ENCODE measurements at regions not wholly inside any gene's neighbourhood (a gene's known extent, or its start where the extent isn't known, plus 50 kb on each side); places are given as distances from the start of the nearest gene placed in this dataset.

DNA sequence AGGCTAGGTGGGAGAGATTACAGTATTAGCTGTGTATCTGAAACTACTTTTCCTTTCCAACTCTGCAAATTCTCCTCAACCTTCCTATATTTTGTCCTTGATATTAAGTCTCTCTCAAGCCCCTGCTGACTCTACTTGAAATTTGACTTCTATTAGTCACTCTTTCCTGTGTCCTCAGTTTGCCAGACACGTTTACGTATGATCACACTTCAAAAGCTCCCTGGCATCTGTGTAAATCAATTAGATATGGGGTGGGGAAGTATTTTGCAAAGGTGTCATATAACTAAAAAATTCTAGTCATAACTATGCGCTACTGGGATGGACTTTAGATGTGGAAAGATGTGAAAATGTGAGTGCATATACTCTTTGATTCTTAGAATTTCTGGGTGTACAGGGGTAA lies 67.4 kb upstream of the ARHGAP24 start:
- ATAC-seq: no peak
- POLR2A ChIA-PET: no interaction called here
- H3K4me3 Mint-ChIP-seq: no peak overlapping the region
- TF ChIP-seq, protein P1, sequence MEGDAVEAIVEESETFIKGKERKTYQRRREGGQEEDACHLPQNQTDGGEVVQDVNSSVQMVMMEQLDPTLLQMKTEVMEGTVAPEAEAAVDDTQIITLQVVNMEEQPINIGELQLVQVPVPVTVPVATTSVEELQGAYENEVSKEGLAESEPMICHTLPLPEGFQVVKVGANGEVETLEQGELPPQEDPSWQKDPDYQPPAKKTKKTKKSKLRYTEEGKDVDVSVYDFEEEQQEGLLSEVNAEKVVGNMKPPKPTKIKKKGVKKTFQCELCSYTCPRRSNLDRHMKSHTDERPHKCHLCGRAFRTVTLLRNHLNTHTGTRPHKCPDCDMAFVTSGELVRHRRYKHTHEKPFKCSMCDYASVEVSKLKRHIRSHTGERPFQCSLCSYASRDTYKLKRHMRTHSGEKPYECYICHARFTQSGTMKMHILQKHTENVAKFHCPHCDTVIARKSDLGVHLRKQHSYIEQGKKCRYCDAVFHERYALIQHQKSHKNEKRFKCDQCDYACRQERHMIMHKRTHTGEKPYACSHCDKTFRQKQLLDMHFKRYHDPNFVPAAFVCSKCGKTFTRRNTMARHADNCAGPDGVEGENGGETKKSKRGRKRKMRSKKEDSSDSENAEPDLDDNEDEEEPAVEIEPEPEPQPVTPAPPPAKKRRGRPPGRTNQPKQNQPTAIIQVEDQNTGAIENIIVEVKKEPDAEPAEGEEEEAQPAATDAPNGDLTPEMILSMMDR (IDR thresholded peaks at IDR 0.05): no peak
- H3K27me3 Mint-ChIP-seq: no peaks in the 10 kb centered on the region
- no peak for DNase-seq
- CTCF ChIA-PET: no interaction called here
- no peaks in the 10 kb centered on the region for H3K9me3 Mint-ChIP-seq
- H3K4me1 Mint-ChIP-seq (ENCODE audit: low read depth): no peaks in the 10 kb centered on the region
- intact Hi-C loops (cut with micrococcal nuclease): no loop called here
- no peaks in the 10 kb centered on the region for H3K36me3 Mint-ChIP-seq (ENCODE audit: low read depth)
- no peak overlapping the region for H3K27ac Mint-ChIP-seq

DNA sequence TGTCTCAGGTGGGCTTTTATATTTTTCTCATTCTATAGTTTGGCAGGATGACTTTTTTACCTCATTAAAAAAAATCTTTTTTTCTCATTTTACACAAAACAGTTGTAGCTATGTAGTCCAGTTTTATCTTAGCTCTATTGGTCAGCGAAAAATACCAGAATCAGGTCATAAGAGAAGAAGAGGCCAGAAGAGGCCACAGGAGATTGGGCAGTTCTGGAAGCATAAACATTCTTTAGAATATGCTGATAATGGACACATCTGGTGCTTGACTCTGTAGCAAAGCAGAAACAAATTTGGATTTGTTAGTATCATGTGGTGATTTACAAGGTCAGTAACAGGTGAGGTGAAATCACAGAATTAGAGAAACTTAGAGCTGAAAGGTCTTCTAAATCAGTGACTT lies 66.6 kb upstream of the ARHGAP24 start:
- Mint-ChIP-seq H3K27me3 (no peaks in the 10 kb centered on the region), H3K27ac (no peak overlapping the region), H3K9me3 (no peaks in the 10 kb centered on the region), H3K4me1 (ENCODE audit: low read depth) (no peaks in the 10 kb centered on the region), H3K4me3 (no peak overlapping the region), H3K36me3 (ENCODE audit: low read depth) (no peaks in the 10 kb centered on the region)
- intact Hi-C loops (cut with micrococcal nuclease): no loop called here
- ATAC-seq (no peak), DNase-seq (no peak)
- TF ChIP-seq, protein P1 (IDR thresholded peaks at IDR 0.05): no peak
- ChIA-PET POLR2A (no interaction called here), CTCF (no interaction called here)

DNA sequence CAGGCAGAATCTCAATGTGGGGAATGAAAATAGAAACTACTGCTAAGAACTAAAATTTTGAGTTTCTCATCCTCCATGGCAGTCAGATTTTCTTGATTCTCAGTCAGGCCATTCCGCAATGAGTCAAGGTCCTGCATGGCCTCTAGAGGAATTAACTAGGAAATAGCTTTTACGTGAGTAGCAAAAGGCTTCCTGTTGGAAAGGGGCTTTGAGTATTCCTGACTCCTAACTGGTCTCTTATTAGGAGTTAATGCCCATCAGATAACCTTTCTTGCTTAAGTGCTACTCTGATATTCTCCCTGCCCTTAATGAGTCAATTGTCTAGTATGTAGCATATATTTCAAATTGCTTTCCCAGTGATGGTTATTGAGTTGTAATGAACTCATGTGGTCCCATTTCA lies 65.7 kb upstream of the ARHGAP24 start:
- Mint-ChIP-seq H3K36me3 (ENCODE audit: low read depth) (no peaks in the 10 kb centered on the region), H3K27ac (no peak overlapping the region), H3K4me1 (ENCODE audit: low read depth) (no peaks in the 10 kb centered on the region), H3K27me3 (no peaks in the 10 kb centered on the region), H3K4me3 (no peak overlapping the region), H3K9me3 (no peaks in the 10 kb centered on the region)
- TF ChIP-seq, protein P1 (IDR thresholded peaks at IDR 0.05): no peak
- ATAC-seq: no peak
- intact Hi-C loops (cut with micrococcal nuclease): no loop called here
- CTCF ChIA-PET: no interaction called here
- no peak for DNase-seq
- POLR2A ChIA-PET: no interaction called here

DNA sequence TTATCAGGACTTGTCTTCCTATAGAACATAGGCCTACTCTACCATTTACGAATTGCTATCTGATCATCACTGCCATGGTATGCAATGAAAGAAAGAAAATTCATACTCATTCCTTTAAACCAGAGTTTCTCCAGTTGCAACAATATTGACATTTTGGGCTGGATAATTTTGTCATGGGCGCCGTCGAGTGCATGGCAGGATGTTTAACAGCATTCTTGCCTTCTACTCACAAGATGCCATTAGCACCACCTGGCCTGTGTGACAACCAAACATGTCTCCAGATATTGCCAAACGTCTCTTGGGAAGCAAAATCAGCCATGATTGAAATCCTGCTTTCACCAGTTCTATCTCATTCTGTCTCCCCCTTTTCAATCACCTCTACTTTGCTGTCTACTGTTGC lies 63.6 kb upstream of the ARHGAP24 start:
- CTCF ChIA-PET: no interaction called here
- POLR2A ChIA-PET: no interaction called here
- TF ChIP-seq, protein P1 (IDR thresholded peaks at IDR 0.05): no peak
- H3K36me3 Mint-ChIP-seq (ENCODE audit: low read depth): no peaks in the 10 kb centered on the region
- H3K27me3 Mint-ChIP-seq: no peaks in the 10 kb centered on the region
- ATAC-seq: no peak
- no peak overlapping the region for H3K27ac Mint-ChIP-seq
- H3K4me1 Mint-ChIP-seq (ENCODE audit: low read depth): no peaks in the 10 kb centered on the region
- no peak overlapping the region for H3K4me3 Mint-ChIP-seq
- no peak for DNase-seq
- H3K9me3 Mint-ChIP-seq: no peaks in the 10 kb centered on the region
- intact Hi-C loops (cut with micrococcal nuclease): no loop called here

DNA sequence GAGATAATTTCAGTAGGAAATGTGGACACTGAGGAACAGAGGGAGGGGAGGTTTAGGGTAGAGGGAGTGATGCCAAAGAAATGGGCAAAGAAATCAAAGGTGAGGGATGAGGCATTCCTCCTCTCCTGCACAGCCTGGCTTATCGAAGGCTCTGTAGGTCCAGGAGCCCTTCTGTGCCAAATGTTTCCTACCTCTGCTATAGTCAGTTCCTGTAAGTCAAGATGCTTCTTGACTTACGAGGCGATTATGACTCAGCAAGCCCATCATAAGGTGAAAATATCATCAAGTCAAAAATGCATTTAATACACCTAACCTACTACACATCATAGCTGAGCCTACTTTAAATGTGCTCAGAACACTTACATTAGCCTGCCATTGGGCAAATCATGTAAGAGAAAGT lies 60.0 kb upstream of the ARHGAP24 start:
- H3K36me3 Mint-ChIP-seq (ENCODE audit: low read depth): no peaks in the 10 kb centered on the region
- POLR2A ChIA-PET: no interaction called here
- intact Hi-C loops (cut with micrococcal nuclease): no loop called here
- no peak for DNase-seq
- CTCF ChIA-PET: no interaction called here
- no peaks in the 10 kb centered on the region for H3K27me3 Mint-ChIP-seq
- no peaks in the 10 kb centered on the region for H3K9me3 Mint-ChIP-seq
- H3K27ac Mint-ChIP-seq: no peak overlapping the region
- H3K4me1 Mint-ChIP-seq (ENCODE audit: low read depth): no peaks in the 10 kb centered on the region
- TF ChIP-seq, protein P1 (IDR thresholded peaks at IDR 0.05): no peak
- H3K4me3 Mint-ChIP-seq: no peak overlapping the region
- ATAC-seq: no peak
